DND-41 (cell line): ENCODE measurements at regions not wholly inside any gene's neighbourhood (a gene's known extent, or its start where the extent isn't known, plus 50 kb on each side); places are given as distances from the start of the nearest gene placed in this dataset.

Source experiments
- CTCF ChIP-seq: IDR thresholded peaks from 2 replicates; pipeline ENCODE4 v1.5.1; 2012; ENCODE audit warnings: borderline replicate concordance, low read length, moderate library complexity, mild to moderate bottlenecking; ENCODE audit not compliant: poor library complexity, severe bottlenecking; ENCODE audit errors: extremely low read depth
- EZH2 ChIP-seq: IDR thresholded peaks from 3 replicates; pipeline ENCODE4 v1.6.1; 2012; ENCODE audit warnings: borderline replicate concordance, low read depth, mild to moderate bottlenecking, moderate library complexity, low read length, inconsistent platforms; ENCODE audit not compliant: severe bottlenecking

DNA sequence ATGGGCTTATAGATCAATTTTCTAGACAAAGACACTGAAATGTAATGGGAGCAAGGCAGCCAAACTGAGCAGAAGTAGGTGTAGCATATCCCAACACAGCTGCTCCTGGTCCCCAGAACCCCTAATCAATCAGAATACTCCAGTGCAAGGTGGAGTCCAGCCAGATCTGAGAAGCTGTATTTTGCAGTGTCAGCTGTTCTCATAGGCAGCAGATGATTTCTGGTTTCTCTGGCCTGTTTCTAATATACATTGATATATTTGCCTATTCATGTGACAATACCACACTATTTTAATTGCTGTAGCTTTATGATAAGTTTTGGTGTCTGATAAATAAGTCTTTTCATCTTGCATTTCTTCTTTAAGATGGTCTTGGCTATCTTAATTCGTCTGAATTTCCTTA lies 117.4 kb upstream of the STARD3NL start:
- TF ChIP-seq EZH2 (no peak), CTCF (no peak)
